Tibial nerve (tissue), 3 donors: ENCODE measurements at regions not wholly inside any gene's neighbourhood (a gene's known extent, or its start where the extent isn't known, plus 50 kb on each side); places are given as distances from the start of the nearest gene placed in this dataset.

Experiments
- POLR2A ChIP-seq, 2 donors: fragments of 450-650 bp; IDR thresholded peaks; one replicate each; pipeline ENCODE4 v1.6.1; 2017; ENCODE audit warnings: antibody characterized with exemption in 2 of 2, mild to moderate bottlenecking in 2 of 2, moderate library complexity in 2 of 2
- TF ChIP-seq, protein P1 (sequence below), 5 experiments: fragments of 200-600 bp in 3 of 5; fragments of 450-650 bp in 2 of 5; sonication (generic) in 3 of 5; IDR thresholded peaks; one replicate each; pipeline ENCODE4 v1.5.1; 2016 to 2019; ENCODE audit warnings: antibody characterized with exemption in 5 of 5, mild to moderate bottlenecking in 3 of 5, moderate library complexity in 2 of 5

GRCh38 chr17:70321352-70321751 lies 152.0 kb downstream of the KCNJ2 start:
- TF ChIP-seq, protein P1, sequence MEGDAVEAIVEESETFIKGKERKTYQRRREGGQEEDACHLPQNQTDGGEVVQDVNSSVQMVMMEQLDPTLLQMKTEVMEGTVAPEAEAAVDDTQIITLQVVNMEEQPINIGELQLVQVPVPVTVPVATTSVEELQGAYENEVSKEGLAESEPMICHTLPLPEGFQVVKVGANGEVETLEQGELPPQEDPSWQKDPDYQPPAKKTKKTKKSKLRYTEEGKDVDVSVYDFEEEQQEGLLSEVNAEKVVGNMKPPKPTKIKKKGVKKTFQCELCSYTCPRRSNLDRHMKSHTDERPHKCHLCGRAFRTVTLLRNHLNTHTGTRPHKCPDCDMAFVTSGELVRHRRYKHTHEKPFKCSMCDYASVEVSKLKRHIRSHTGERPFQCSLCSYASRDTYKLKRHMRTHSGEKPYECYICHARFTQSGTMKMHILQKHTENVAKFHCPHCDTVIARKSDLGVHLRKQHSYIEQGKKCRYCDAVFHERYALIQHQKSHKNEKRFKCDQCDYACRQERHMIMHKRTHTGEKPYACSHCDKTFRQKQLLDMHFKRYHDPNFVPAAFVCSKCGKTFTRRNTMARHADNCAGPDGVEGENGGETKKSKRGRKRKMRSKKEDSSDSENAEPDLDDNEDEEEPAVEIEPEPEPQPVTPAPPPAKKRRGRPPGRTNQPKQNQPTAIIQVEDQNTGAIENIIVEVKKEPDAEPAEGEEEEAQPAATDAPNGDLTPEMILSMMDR (IDR thresholded peaks at IDR 0.05): no peak
- TF ChIP-seq POLR2A (IDR thresholded peaks at IDR 0.05): no peak
